GM12892 (cell line): ENCODE measurements at regions not wholly inside any gene's neighbourhood (a gene's known extent, or its start where the extent isn't known, plus 50 kb on each side); places are given as distances from the start of the nearest gene placed in this dataset.

Experiments used
- POLR2AphosphoS5 ChIP-seq: IDR thresholded peaks from 2 replicates; pipeline ENCODE4 v1.6.1; 2011; ENCODE audit warnings: low read depth, low read length, control low read depth
- TAF1 ChIP-seq: IDR thresholded peaks from 2 replicates; pipeline ENCODE4 v1.6.1; 2011; ENCODE audit warnings: low read depth, mild to moderate bottlenecking, control low read depth, low read length, borderline replicate concordance

DNA sequence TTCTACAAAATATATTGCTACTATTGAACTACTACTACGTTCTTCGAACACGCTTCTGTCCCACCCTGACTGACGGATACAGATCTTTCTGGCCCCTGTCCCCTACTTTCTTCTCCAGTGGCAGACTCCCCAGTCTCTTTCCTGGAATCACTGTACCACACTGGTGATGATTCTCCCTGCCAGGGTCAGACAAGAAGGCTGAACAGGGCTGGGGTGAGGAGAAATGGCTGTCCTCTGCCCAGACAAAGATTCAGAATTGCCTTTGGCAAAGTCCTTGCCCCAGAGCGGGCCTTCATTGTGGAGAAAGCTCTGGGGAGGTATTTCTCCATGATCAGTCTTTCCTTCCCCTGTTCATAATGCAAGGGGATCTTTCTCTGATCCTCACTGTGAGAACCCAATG is 1417.1 kb downstream of the BRD1 start:
- TF ChIP-seq POLR2AphosphoS5 (no peak), TAF1 (no peak)
